HL-60 (cell line): ENCODE measurements at regions not wholly inside any gene's neighbourhood (a gene's known extent, or its start where the extent isn't known, plus 50 kb on each side); places are given as distances from the start of the nearest gene placed in this dataset.

Experiments used
- DNase-seq, 2 experiments: peaks; one replicate each; pipeline ENCODE4 v3.0.0-alpha.2; 2010 to 2020; ENCODE audit warnings: low read depth in 1 of 2, low spot score in 1 of 2
- H3K27ac ChIP-seq: fragments of 250-450 bp; sonication (Bioruptor Pico); replicated peaks from 2 replicates; pipeline ENCODE4 v1.5.1; 2020; ENCODE audit warnings: mild to moderate bottlenecking, moderate library complexity
- H3K27me3 ChIP-seq: fragments of 250-450 bp; sonication (Bioruptor Pico); 2 replicates; pipeline ENCODE4 v1.5.1; 2021; ENCODE audit warnings: mild to moderate bottlenecking, moderate library complexity; ENCODE audit not compliant: insufficient read depth, poor library complexity, severe bottlenecking
- H3K4me3 ChIP-seq: replicated peaks from 2 replicates; pipeline ENCODE4 v1.5.1; 2011; ENCODE audit warnings: mild to moderate bottlenecking, control low read depth, low read length; ENCODE audit not compliant: insufficient read depth
- GABPA ChIP-seq: IDR thresholded peaks from 2 replicates; pipeline ENCODE4 v1.6.1; 2012; ENCODE audit warnings: low read depth
- POLR2AphosphoS5 ChIP-seq: IDR thresholded peaks from 2 replicates; pipeline ENCODE4 v1.6.1; 2012; ENCODE audit warnings: low read depth
- REST ChIP-seq: IDR thresholded peaks from 2 replicates; pipeline ENCODE4 v1.6.1; 2012; ENCODE audit warnings: low read depth; ENCODE audit not compliant: insufficient replicate concordance
- SPI1 ChIP-seq: IDR thresholded peaks from 2 replicates; pipeline ENCODE4 v1.6.1; 2012; ENCODE audit warnings: low read depth, mild to moderate bottlenecking, borderline replicate concordance
- TF ChIP-seq, protein P1 (sequence below): IDR thresholded peaks from one replicate; pipeline ENCODE4 v1.5.1; 2011; ENCODE audit warnings: low read length, control low read depth, inconsistent platforms; ENCODE audit not compliant: insufficient read depth

GRCh38 chr5:103434057-103434456, 128.5 kb downstream of the NUDT12 start:
- Histone ChIP-seq H3K27ac (no peak overlapping the region), H3K27me3 (no peaks in the 10 kb centered on the region), H3K4me3 (no peak overlapping the region)
- TF ChIP-seq, protein P1, sequence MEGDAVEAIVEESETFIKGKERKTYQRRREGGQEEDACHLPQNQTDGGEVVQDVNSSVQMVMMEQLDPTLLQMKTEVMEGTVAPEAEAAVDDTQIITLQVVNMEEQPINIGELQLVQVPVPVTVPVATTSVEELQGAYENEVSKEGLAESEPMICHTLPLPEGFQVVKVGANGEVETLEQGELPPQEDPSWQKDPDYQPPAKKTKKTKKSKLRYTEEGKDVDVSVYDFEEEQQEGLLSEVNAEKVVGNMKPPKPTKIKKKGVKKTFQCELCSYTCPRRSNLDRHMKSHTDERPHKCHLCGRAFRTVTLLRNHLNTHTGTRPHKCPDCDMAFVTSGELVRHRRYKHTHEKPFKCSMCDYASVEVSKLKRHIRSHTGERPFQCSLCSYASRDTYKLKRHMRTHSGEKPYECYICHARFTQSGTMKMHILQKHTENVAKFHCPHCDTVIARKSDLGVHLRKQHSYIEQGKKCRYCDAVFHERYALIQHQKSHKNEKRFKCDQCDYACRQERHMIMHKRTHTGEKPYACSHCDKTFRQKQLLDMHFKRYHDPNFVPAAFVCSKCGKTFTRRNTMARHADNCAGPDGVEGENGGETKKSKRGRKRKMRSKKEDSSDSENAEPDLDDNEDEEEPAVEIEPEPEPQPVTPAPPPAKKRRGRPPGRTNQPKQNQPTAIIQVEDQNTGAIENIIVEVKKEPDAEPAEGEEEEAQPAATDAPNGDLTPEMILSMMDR: no peak
- no peak for TF ChIP-seq GABPA
- no peak for TF ChIP-seq POLR2AphosphoS5
- no peak for TF ChIP-seq REST
- TF ChIP-seq SPI1: no peak
- no peak for DNase-seq

GRCh38 chr5:103433211-103433610, 129.4 kb downstream of the NUDT12 start:
- no peak overlapping the region for H3K27ac ChIP-seq
- no peak overlapping the region for H3K4me3 ChIP-seq
- TF ChIP-seq, protein P1: no peak
- DNase-seq: no peak
- no peaks in the 10 kb centered on the region for H3K27me3 ChIP-seq

- DNase-seq: no peak
- TF ChIP-seq GABPA (no peak), REST (no peak), SPI1 (no peak), POLR2AphosphoS5 (no peak)
- TF ChIP-seq, protein P1: no peak
- Histone ChIP-seq H3K27me3 (no peaks in the 10 kb centered on the region), H3K27ac (no peak overlapping the region), H3K4me3 (no peak overlapping the region)
These were observed 133.7 kb downstream of the NUDT12 start for GRCh38 chr5:103428923-103429322.

GRCh38 chr5:103428411-103428871, 134.1 kb downstream of the NUDT12 start:
- H3K4me3 ChIP-seq: no peak overlapping the region
- H3K27ac ChIP-seq: no peak overlapping the region
- H3K27me3 ChIP-seq: no peaks in the 10 kb centered on the region
- TF ChIP-seq POLR2AphosphoS5: no peak
- no peak for TF ChIP-seq SPI1
- no peak for TF ChIP-seq GABPA
- DNase-seq: no peak
